ENCODE measurements at regions not wholly inside any gene's neighbourhood (a gene's known extent, or its start where the extent isn't known, plus 50 kb on each side); places are given as distances from the start of the nearest gene placed in this dataset.

GRCh38 chr11:15489281-15489680 is 374.6 kb downstream of the INSC start:
- no peak overlapping the region for H2AFZ ChIP-seq (ENCODE audit: low read depth, low read length)
- H3K27ac ChIP-seq (ENCODE audit: low read length): no peak overlapping the region
- H3K36me3 ChIP-seq (replicated peaks; ENCODE audit: low read depth, low read length): no peaks in the 10 kb centered on the region
- H3K4me3 ChIP-seq (ENCODE audit: low read length): no peak overlapping the region
- H3K4me1 ChIP-seq (ENCODE audit: low read length): peaks cover 4% of the 10 kb centered on the region
- no peak overlapping the region for H3K4me2 ChIP-seq (ENCODE audit: low read length)
- H3K9ac ChIP-seq (ENCODE audit: low read length): no peak overlapping the region
- H3K27me3 ChIP-seq (ENCODE audit: low read depth, low read length): peaks cover 93% of the 10 kb centered on the region
- no peaks in the 10 kb centered on the region for H3K9me3 ChIP-seq (ENCODE audit: insufficient read depth, low read length)
- H4K20me1 ChIP-seq (ENCODE audit: insufficient read depth, low read length): peaks cover 18% of the 10 kb centered on the region
- no peak for TF ChIP-seq EZH2phosphoT487 (IDR thresholded peaks at IDR 0.05; ENCODE audit: low read depth)
- TF ChIP-seq CTCF (IDR thresholded peaks at IDR 0.05; ENCODE audit: low read depth, low read length): no peak
- no peaks in the 10 kb centered on the region for H3K79me2 ChIP-seq (ENCODE audit: low read length)

- Histone ChIP-seq H3K4me2 (ENCODE audit: low read length) (no peak overlapping the region), H3K4me3 (ENCODE audit: low read length) (no peak overlapping the region), H3K36me3 (replicated peaks; ENCODE audit: low read depth, low read length) (no peaks in the 10 kb centered on the region)
Observed at GRCh38 chr11:15490535-15490934, 375.8 kb downstream of the INSC start.

GRCh38 chr11:15493066-15493465 is 378.3 kb downstream of the INSC start:
- Histone ChIP-seq H3K4me2 (ENCODE audit: low read length) (no peak overlapping the region), H3K36me3 (replicated peaks; ENCODE audit: low read depth, low read length) (no peaks in the 10 kb centered on the region), H2AFZ (ENCODE audit: low read depth, low read length) (no peak overlapping the region), H3K4me1 (ENCODE audit: low read length) (no peaks in the 10 kb centered on the region), H3K27ac (ENCODE audit: low read length) (no peak overlapping the region), H3K27me3 (ENCODE audit: low read depth, low read length) (peaks cover 79% of the 10 kb centered on the region), H3K9me3 (ENCODE audit: insufficient read depth, low read length) (no peaks in the 10 kb centered on the region), H3K9ac (ENCODE audit: low read length) (no peak overlapping the region), H3K4me3 (ENCODE audit: low read length) (no peak overlapping the region), H4K20me1 (ENCODE audit: insufficient read depth, low read length) (peaks cover 16% of the 10 kb centered on the region; the same call in 1 of the 2 replicates), H3K79me2 (ENCODE audit: low read length) (no peaks in the 10 kb centered on the region)
- no peak for TF ChIP-seq CTCF (IDR thresholded peaks at IDR 0.05; ENCODE audit: low read depth, low read length)
- no peak for TF ChIP-seq EZH2phosphoT487 (IDR thresholded peaks at IDR 0.05; ENCODE audit: low read depth)

More at GRCh38 chr11:15490535-15490934, 375.8 kb downstream of the INSC start:
- no peaks in the 10 kb centered on the region for H3K4me1 ChIP-seq (ENCODE audit: low read length)
- no peak for TF ChIP-seq EZH2phosphoT487 (IDR thresholded peaks at IDR 0.05; ENCODE audit: low read depth)
- TF ChIP-seq CTCF (IDR thresholded peaks at IDR 0.05; ENCODE audit: low read depth, low read length): no peak
- H3K79me2 ChIP-seq (ENCODE audit: low read length): no peaks in the 10 kb centered on the region
- H2AFZ ChIP-seq (ENCODE audit: low read depth, low read length): no peak overlapping the region
- H3K27me3 ChIP-seq (ENCODE audit: low read depth, low read length): peaks cover 92% of the 10 kb centered on the region
- H3K9me3 ChIP-seq (ENCODE audit: insufficient read depth, low read length): no peaks in the 10 kb centered on the region
- H3K27ac ChIP-seq (ENCODE audit: low read length): no peak overlapping the region
- H4K20me1 ChIP-seq (ENCODE audit: insufficient read depth, low read length): peaks cover 16% of the 10 kb centered on the region; the same call in 1 of the 2 replicates
- no peak overlapping the region for H3K9ac ChIP-seq (ENCODE audit: low read length)

GRCh38 chr11:15493921-15494620 is 379.3 kb downstream of the INSC start:
- no peak for TF ChIP-seq EZH2phosphoT487 (IDR thresholded peaks at IDR 0.05; ENCODE audit: low read depth)
- TF ChIP-seq CTCF (IDR thresholded peaks at IDR 0.05; ENCODE audit: low read depth, low read length): no peak

More at GRCh38 chr11:15493921-15494620, 379.3 kb downstream of the INSC start:
- no peaks in the 10 kb centered on the region for H3K36me3 ChIP-seq (replicated peaks; ENCODE audit: low read depth, low read length)
- H3K27ac ChIP-seq (ENCODE audit: low read length): no peak overlapping the region
- no peak overlapping the region for H3K9ac ChIP-seq (ENCODE audit: low read length)
- H3K79me2 ChIP-seq (ENCODE audit: low read length): no peaks in the 10 kb centered on the region
- H3K4me3 ChIP-seq (ENCODE audit: low read length): no peak overlapping the region
- H3K27me3 ChIP-seq (ENCODE audit: low read depth, low read length): peaks cover 78% of the 10 kb centered on the region
- no peak overlapping the region for H3K4me2 ChIP-seq (ENCODE audit: low read length)
- no peaks in the 10 kb centered on the region for H3K4me1 ChIP-seq (ENCODE audit: low read length)
- peaks cover 16% of the 10 kb centered on the region; the same call in 1 of the 2 replicates for H4K20me1 ChIP-seq (ENCODE audit: insufficient read depth, low read length)
- H2AFZ ChIP-seq (ENCODE audit: low read depth, low read length): no peak overlapping the region
- H3K9me3 ChIP-seq (ENCODE audit: insufficient read depth, low read length): no peaks in the 10 kb centered on the region
